ENCODE measurements at regions not wholly inside any gene's neighbourhood (a gene's known extent, or its start where the extent isn't known, plus 50 kb on each side); places are given as distances from the start of the nearest gene placed in this dataset.

GRCh38 chr12:86608638-86609037 lies 352.4 kb upstream of the MGAT4C start:
- no peaks in the 10 kb centered on the region for H3K27me3 Mint-ChIP-seq
- ChIA-PET CTCF (no interaction called here), POLR2A (no interaction called here)
- H3K4me3 Mint-ChIP-seq: no peak overlapping the region
- no peaks in the 10 kb centered on the region for H3K4me1 Mint-ChIP-seq (ENCODE audit: low read depth)
- TF ChIP-seq CTCF (IDR thresholded peaks at IDR 0.05): no peak
- DNase-seq (no peak), ATAC-seq (no peak)
- intact Hi-C loops (cut with micrococcal nuclease): no loop called here
- no peak overlapping the region for H3K27ac Mint-ChIP-seq
- H3K9me3 Mint-ChIP-seq: peaks cover 6% of the 10 kb centered on the region
- H3K36me3 Mint-ChIP-seq (ENCODE audit: low read depth): no peaks in the 10 kb centered on the region

GRCh38 chr12:86601550-86602308 lies 345.5 kb upstream of the MGAT4C start:
- H3K4me3 Mint-ChIP-seq: no peak overlapping the region
- intact Hi-C loops (cut with micrococcal nuclease): no loop called here
- CTCF ChIA-PET: no interaction called here
- peaks cover 11% of the 10 kb centered on the region for H3K9me3 Mint-ChIP-seq
- no peaks in the 10 kb centered on the region for H3K36me3 Mint-ChIP-seq (ENCODE audit: low read depth)
- no peak for ATAC-seq
- POLR2A ChIA-PET: no interaction called here
- H3K4me1 Mint-ChIP-seq (ENCODE audit: low read depth): no peaks in the 10 kb centered on the region
- no peaks in the 10 kb centered on the region for H3K27me3 Mint-ChIP-seq
- H3K27ac Mint-ChIP-seq: no peak overlapping the region
- DNase-seq: no peak
- TF ChIP-seq CTCF (IDR thresholded peaks at IDR 0.05): no peak

- intact Hi-C loops (cut with micrococcal nuclease): no loop called here
- no peak for TF ChIP-seq CTCF (IDR thresholded peaks at IDR 0.05)
- H3K9me3 Mint-ChIP-seq: peaks cover 8% of the 10 kb centered on the region
- ChIA-PET POLR2A (no interaction called here), CTCF (no interaction called here)
- H3K27ac Mint-ChIP-seq: no peak overlapping the region
- ATAC-seq (no peak), DNase-seq (no peak)
- no peak overlapping the region for H3K4me3 Mint-ChIP-seq
- no peaks in the 10 kb centered on the region for H3K4me1 Mint-ChIP-seq (ENCODE audit: low read depth)
- no peaks in the 10 kb centered on the region for H3K36me3 Mint-ChIP-seq (ENCODE audit: low read depth)
- H3K27me3 Mint-ChIP-seq: no peaks in the 10 kb centered on the region
These were observed 344.6 kb upstream of the MGAT4C start for GRCh38 chr12:86600664-86601231.

- DNase-seq (no peak), ATAC-seq (no peak)
- Mint-ChIP-seq H3K4me3 (no peak overlapping the region), H3K9me3 (peaks cover 2% of the 10 kb centered on the region), H3K36me3 (ENCODE audit: low read depth) (no peaks in the 10 kb centered on the region), H3K27ac (no peak overlapping the region), H3K4me1 (ENCODE audit: low read depth) (no peaks in the 10 kb centered on the region), H3K27me3 (no peaks in the 10 kb centered on the region)
- POLR2A ChIA-PET: no interaction called here
- TF ChIP-seq CTCF (IDR thresholded peaks at IDR 0.05): no peak
- CTCF ChIA-PET: no interaction called here
- intact Hi-C loops (cut with micrococcal nuclease): no loop called here
These were observed 341.2 kb upstream of the MGAT4C start for GRCh38 chr12:86597431-86597830.

GRCh38 chr12:86590296-86590695 lies 334.1 kb upstream of the MGAT4C start:
- no peaks in the 10 kb centered on the region for H3K4me1 Mint-ChIP-seq (ENCODE audit: low read depth)
- H3K27me3 Mint-ChIP-seq: no peaks in the 10 kb centered on the region
- ChIA-PET CTCF (no interaction called here), POLR2A (no interaction called here)
- H3K9me3 Mint-ChIP-seq: no peaks in the 10 kb centered on the region
- TF ChIP-seq CTCF (IDR thresholded peaks at IDR 0.05): no peak
- H3K36me3 Mint-ChIP-seq (ENCODE audit: low read depth): no peaks in the 10 kb centered on the region
- no peak overlapping the region for H3K4me3 Mint-ChIP-seq
- DNase-seq (no peak), ATAC-seq (no peak)
- no peak overlapping the region for H3K27ac Mint-ChIP-seq
- intact Hi-C loops (cut with micrococcal nuclease): no loop called here
